GM18511 (cell line): ENCODE measurements at regions not wholly inside any gene's neighbourhood (a gene's known extent, or its start where the extent isn't known, plus 50 kb on each side); places are given as distances from the start of the nearest gene placed in this dataset.
"Not testable (repeated sequence)": the region's sequence is repeated elsewhere in the genome, so short reads cannot be mapped to it uniquely, and the experiment has no call there.

ENCODE experiments used
- ATAC-seq: cut with Tn5 transposase; IDR thresholded peaks from one replicate; pipeline ENCODE4 v1.9.1; 2021; ENCODE audit warnings: mild to moderate bottlenecking, moderate library complexity; ENCODE audit not compliant: unreplicated experiment

- no peak for ATAC-seq
Measured at GRCh38 chr2:176885661-176886060, 326.9 kb upstream of the HNRNPA3 start.

GRCh38 chr2:176891105-176891504 lies 321.5 kb upstream of the HNRNPA3 start:
- ATAC-seq, result no peak

GRCh38 chr2:176891857-176892256 lies 320.7 kb upstream of the HNRNPA3 start:
- no peak for ATAC-seq

GRCh38 chr2:176892676-176893226 lies 319.8 kb upstream of the HNRNPA3 start:
- ATAC-seq, result no peak

- no peak for ATAC-seq
Measured at GRCh38 chr2:176895158-176895557, 317.4 kb upstream of the HNRNPA3 start.

GRCh38 chr2:176902454-176902853 lies 310.1 kb upstream of the HNRNPA3 start:
- ATAC-seq, result no peak

GRCh38 chr2:176904053-176904452 lies 308.5 kb upstream of the HNRNPA3 start:
- not testable (repeated sequence) for ATAC-seq

- no peak for ATAC-seq
Measured at GRCh38 chr2:176907341-176907740, 305.3 kb upstream of the HNRNPA3 start.

- ATAC-seq, result no peak
Measured at GRCh38 chr2:176910828-176911227, 301.8 kb upstream of the HNRNPA3 start.

- no peak for ATAC-seq
Measured at GRCh38 chr2:176913955-176914354, 298.6 kb upstream of the HNRNPA3 start.

- no peak for ATAC-seq
Measured at GRCh38 chr2:176914371-176914770, 298.2 kb upstream of the HNRNPA3 start.

- ATAC-seq, result not testable (repeated sequence)
Measured at GRCh38 chr2:176922545-176922944, 290.0 kb upstream of the HNRNPA3 start.

GRCh38 chr2:176923205-176923604 lies 289.4 kb upstream of the HNRNPA3 start:
- no peak for ATAC-seq

GRCh38 chr2:176924909-176925534 lies 287.6 kb upstream of the HNRNPA3 start:
- no peak for ATAC-seq

- no peak for ATAC-seq
Measured at GRCh38 chr2:176926453-176926852, 286.1 kb upstream of the HNRNPA3 start.

GRCh38 chr2:176929387-176929786 lies 283.2 kb upstream of the HNRNPA3 start:
- ATAC-seq, result not testable (repeated sequence)

- peak; percentile 98 for ATAC-seq
Measured at GRCh38 chr2:176931588-176932563, 280.7 kb upstream of the HNRNPA3 start.

- no peak for ATAC-seq
Measured at GRCh38 chr2:176934131-176934530, 278.5 kb upstream of the HNRNPA3 start.

GRCh38 chr2:176934869-176935415 lies 277.7 kb upstream of the HNRNPA3 start:
- no peak for ATAC-seq

GRCh38 chr2:176935543-176936102 lies 277.0 kb upstream of the HNRNPA3 start:
- ATAC-seq, result no peak

- no peak for ATAC-seq
Measured at GRCh38 chr2:176936410-176936809, 276.2 kb upstream of the HNRNPA3 start.
